ENCODE measurements at regions not wholly inside any gene's neighbourhood (a gene's known extent, or its start where the extent isn't known, plus 50 kb on each side); places are given as distances from the start of the nearest gene placed in this dataset.

DNA sequence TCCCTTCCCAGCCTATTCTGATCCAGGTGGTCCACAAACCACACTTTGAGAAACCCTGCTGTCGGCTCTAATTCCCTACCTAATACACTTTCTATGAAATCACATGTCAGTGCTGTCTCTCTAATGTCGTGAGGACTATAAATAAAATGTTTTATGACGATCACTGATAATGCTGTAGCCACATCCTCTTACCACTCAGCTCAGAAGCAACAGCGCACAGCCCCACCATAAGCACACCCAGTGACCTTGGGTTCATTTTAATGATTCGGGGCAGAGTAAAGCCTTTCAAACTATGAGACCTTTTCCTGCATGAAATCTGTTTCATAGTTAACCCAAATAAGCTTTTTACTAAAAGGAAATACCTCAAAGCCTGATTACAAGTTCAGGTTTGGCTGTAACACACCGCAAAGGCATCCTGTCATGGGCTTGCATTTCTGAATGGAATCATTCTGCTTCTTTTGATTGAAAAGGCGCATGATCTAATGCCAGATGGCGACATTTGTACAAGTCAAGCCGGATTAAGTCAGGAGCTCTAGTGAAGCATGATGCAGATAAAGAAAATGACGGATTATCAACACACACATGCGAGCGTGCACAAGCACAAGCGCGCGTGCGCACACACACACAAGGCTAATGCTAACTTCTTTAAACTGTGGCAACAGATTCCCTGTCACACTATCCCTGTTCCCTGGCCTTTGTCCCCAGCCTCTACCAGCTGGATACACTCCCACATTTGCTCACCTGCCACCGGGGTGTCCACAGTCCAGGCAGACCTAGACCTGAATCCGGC, 180.5 kb upstream of the PDE1C start:
- TF ChIP-seq, protein P1, sequence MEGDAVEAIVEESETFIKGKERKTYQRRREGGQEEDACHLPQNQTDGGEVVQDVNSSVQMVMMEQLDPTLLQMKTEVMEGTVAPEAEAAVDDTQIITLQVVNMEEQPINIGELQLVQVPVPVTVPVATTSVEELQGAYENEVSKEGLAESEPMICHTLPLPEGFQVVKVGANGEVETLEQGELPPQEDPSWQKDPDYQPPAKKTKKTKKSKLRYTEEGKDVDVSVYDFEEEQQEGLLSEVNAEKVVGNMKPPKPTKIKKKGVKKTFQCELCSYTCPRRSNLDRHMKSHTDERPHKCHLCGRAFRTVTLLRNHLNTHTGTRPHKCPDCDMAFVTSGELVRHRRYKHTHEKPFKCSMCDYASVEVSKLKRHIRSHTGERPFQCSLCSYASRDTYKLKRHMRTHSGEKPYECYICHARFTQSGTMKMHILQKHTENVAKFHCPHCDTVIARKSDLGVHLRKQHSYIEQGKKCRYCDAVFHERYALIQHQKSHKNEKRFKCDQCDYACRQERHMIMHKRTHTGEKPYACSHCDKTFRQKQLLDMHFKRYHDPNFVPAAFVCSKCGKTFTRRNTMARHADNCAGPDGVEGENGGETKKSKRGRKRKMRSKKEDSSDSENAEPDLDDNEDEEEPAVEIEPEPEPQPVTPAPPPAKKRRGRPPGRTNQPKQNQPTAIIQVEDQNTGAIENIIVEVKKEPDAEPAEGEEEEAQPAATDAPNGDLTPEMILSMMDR (IDR thresholded peaks at IDR 0.05; ENCODE audit: low read depth, low read length): no peak
- TF ChIP-seq POLR2A (IDR thresholded peaks at IDR 0.05; ENCODE audit: extremely low read depth, insufficient read length): no peak
